Activated gamma-delta T cell treated with Interleukin-2 at 50 U/mL for 16 hours (primary cell): ENCODE measurements at regions not wholly inside any gene's neighbourhood (a gene's known extent, or its start where the extent isn't known, plus 50 kb on each side); places are given as distances from the start of the nearest gene placed in this dataset.

Source experiments
- DNase-seq: peaks from one replicate; pipeline ENCODE4 v3.0.0-alpha.2; 2020

GRCh38 chr2:134133622-134134312 is 120.1 kb upstream of the MGAT5 start:
- DNase-seq, result no peak

GRCh38 chr2:134134313-134134706 is 119.6 kb upstream of the MGAT5 start:
- DNase-seq, result no peak

GRCh38 chr2:134134827-134135226 is 119.0 kb upstream of the MGAT5 start:
- DNase-seq, result no peak

GRCh38 chr2:134135793-134136192 is 118.1 kb upstream of the MGAT5 start:
- no peak for DNase-seq

- no peak for DNase-seq
These were observed 117.1 kb upstream of the MGAT5 start for GRCh38 chr2:134136731-134137130.

- no peak for DNase-seq
These were observed 116.7 kb upstream of the MGAT5 start for GRCh38 chr2:134137182-134137611.

- no peak for DNase-seq
These were observed 115.8 kb upstream of the MGAT5 start for GRCh38 chr2:134138115-134138514.

GRCh38 chr2:134139611-134140010 is 114.3 kb upstream of the MGAT5 start:
- no peak for DNase-seq

- no peak for DNase-seq
These were observed 113.6 kb upstream of the MGAT5 start for GRCh38 chr2:134140251-134140661.

- no peak for DNase-seq
These were observed 112.1 kb upstream of the MGAT5 start for GRCh38 chr2:134141598-134142340.

GRCh38 chr2:134142341-134142738 is 111.5 kb upstream of the MGAT5 start:
- no peak for DNase-seq

- DNase-seq, result no peak
These were observed 111.0 kb upstream of the MGAT5 start for GRCh38 chr2:134142903-134143302.

GRCh38 chr2:134143568-134143967 is 110.3 kb upstream of the MGAT5 start:
- no peak for DNase-seq

GRCh38 chr2:134144081-134144596 is 109.7 kb upstream of the MGAT5 start:
- no peak for DNase-seq

GRCh38 chr2:134144651-134145050 is 109.2 kb upstream of the MGAT5 start:
- no peak for DNase-seq

- no peak for DNase-seq
These were observed 108.4 kb upstream of the MGAT5 start for GRCh38 chr2:134145519-134145918.

GRCh38 chr2:134146161-134146560 is 107.7 kb upstream of the MGAT5 start:
- DNase-seq, result no peak

GRCh38 chr2:134146620-134147019 is 107.3 kb upstream of the MGAT5 start:
- DNase-seq, result no peak

GRCh38 chr2:134148172-134148571 is 105.7 kb upstream of the MGAT5 start:
- DNase-seq, result no peak

- DNase-seq, result no peak
These were observed 104.9 kb upstream of the MGAT5 start for GRCh38 chr2:134148843-134149472.

GRCh38 chr2:134149904-134150303 is 104.0 kb upstream of the MGAT5 start:
- DNase-seq, result no peak

GRCh38 chr2:134150760-134151159 is 103.1 kb upstream of the MGAT5 start:
- no peak for DNase-seq

GRCh38 chr2:134152045-134153010 is 101.5 kb upstream of the MGAT5 start:
- DNase-seq, result no peak
